22Rv1 (cell line): ENCODE measurements at regions not wholly inside any gene's neighbourhood (a gene's known extent, or its start where the extent isn't known, plus 50 kb on each side); places are given as distances from the start of the nearest gene placed in this dataset.

Experiments
- CTCF ChIP-seq: fragments of 450-650 bp; IDR thresholded peaks from 2 replicates; pipeline ENCODE4 v1.5.1; 2017; ENCODE audit warnings: mild to moderate bottlenecking
- ZFX ChIP-seq: fragments of 450-650 bp; IDR thresholded peaks from 2 replicates; pipeline ENCODE4 v1.6.1; 2017; ENCODE audit warnings: antibody characterized with exemption, borderline replicate concordance

GRCh38 chr3:89806166-89806565, 698.7 kb downstream of the EPHA3 start:
- TF ChIP-seq CTCF = no peak
- no peak for TF ChIP-seq ZFX
